ENCODE measurements at regions not wholly inside any gene's neighbourhood (a gene's known extent, or its start where the extent isn't known, plus 50 kb on each side); places are given as distances from the start of the nearest gene placed in this dataset.

GRCh38 chr5:91875196-91875779 lies 492.2 kb upstream of the ARRDC3 start:
- ChIA-PET CTCF (ENCODE audit: unreplicated experiment) (no interaction called here), POLR2A (interaction anchor here (0.6 kb wide), 1 partner anchor 27 kb away, joined by 4 read pairs; no protein-coding TSS in a partner anchor)
- no peak overlapping the region for H3K4me3 ChIP-seq (ENCODE audit: low read depth, low read length, poor library complexity, severe bottlenecking)
- BruUV-seq (replicated peaks): no TSS peak
- no peak for TF ChIP-seq EZH2phosphoT487 (IDR thresholded peaks at IDR 0.05; ENCODE audit: borderline replicate concordance, low read depth, low read length)
- TF ChIP-seq, protein P1, sequence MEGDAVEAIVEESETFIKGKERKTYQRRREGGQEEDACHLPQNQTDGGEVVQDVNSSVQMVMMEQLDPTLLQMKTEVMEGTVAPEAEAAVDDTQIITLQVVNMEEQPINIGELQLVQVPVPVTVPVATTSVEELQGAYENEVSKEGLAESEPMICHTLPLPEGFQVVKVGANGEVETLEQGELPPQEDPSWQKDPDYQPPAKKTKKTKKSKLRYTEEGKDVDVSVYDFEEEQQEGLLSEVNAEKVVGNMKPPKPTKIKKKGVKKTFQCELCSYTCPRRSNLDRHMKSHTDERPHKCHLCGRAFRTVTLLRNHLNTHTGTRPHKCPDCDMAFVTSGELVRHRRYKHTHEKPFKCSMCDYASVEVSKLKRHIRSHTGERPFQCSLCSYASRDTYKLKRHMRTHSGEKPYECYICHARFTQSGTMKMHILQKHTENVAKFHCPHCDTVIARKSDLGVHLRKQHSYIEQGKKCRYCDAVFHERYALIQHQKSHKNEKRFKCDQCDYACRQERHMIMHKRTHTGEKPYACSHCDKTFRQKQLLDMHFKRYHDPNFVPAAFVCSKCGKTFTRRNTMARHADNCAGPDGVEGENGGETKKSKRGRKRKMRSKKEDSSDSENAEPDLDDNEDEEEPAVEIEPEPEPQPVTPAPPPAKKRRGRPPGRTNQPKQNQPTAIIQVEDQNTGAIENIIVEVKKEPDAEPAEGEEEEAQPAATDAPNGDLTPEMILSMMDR (conservative IDR thresholded peaks at IDR 0.05; ENCODE audit: low read length): no peak
- no peak overlapping the region for H3K27ac ChIP-seq (ENCODE audit: low read depth, low read length, poor library complexity, severe bottlenecking)
- no peaks in the 10 kb centered on the region for H3K9me2 ChIP-seq (ENCODE audit: insufficient read depth, low read length)
- no peak overlapping the region for H3K4me2 ChIP-seq (ENCODE audit: low read length)
- H3K36me3 ChIP-seq (ENCODE audit: insufficient read depth, low read length): no peaks in the 10 kb centered on the region
- no peaks in the 10 kb centered on the region for H3K4me1 ChIP-seq (ENCODE audit: insufficient read depth, low read length, poor library complexity, severe bottlenecking)
- no peaks in the 10 kb centered on the region for H4K20me1 ChIP-seq (ENCODE audit: insufficient read depth, low read length)
- no peak overlapping the region for H2AFZ ChIP-seq (ENCODE audit: low read length)
- H3K9me3 ChIP-seq (ENCODE audit: low read length): no peaks in the 10 kb centered on the region
- H3K79me2 ChIP-seq (ENCODE audit: insufficient read depth, low read depth, low read length): no peaks in the 10 kb centered on the region
- intact Hi-C loops (cut with micrococcal nuclease; ENCODE audit: unreplicated experiment): no loop called here
- DNase-seq (ENCODE audit: low spot score): no peak

- Histone ChIP-seq H3K9me3 (ENCODE audit: low read length) (no peaks in the 10 kb centered on the region), H4K20me1 (ENCODE audit: insufficient read depth, low read length) (no peaks in the 10 kb centered on the region), H3K36me3 (ENCODE audit: insufficient read depth, low read length) (no peaks in the 10 kb centered on the region), H3K79me2 (ENCODE audit: insufficient read depth, low read depth, low read length) (no peaks in the 10 kb centered on the region), H2AFZ (ENCODE audit: low read length) (no peak overlapping the region), H3K4me2 (ENCODE audit: low read length) (no peak overlapping the region), H3K4me3 (ENCODE audit: low read depth, low read length, poor library complexity, severe bottlenecking) (no peak overlapping the region), H3K9me2 (ENCODE audit: insufficient read depth, low read length) (no peaks in the 10 kb centered on the region), H3K27ac (ENCODE audit: low read depth, low read length, poor library complexity, severe bottlenecking) (no peak overlapping the region), H3K4me1 (ENCODE audit: insufficient read depth, low read length, poor library complexity, severe bottlenecking) (no peaks in the 10 kb centered on the region)
- TF ChIP-seq, protein P1 (conservative IDR thresholded peaks at IDR 0.05; ENCODE audit: low read length): no peak
- TF ChIP-seq EZH2phosphoT487 (IDR thresholded peaks at IDR 0.05; ENCODE audit: borderline replicate concordance, low read depth, low read length): no peak
- intact Hi-C loops (cut with micrococcal nuclease; ENCODE audit: unreplicated experiment): no loop called here
- DNase-seq (ENCODE audit: low spot score): no peak
- POLR2A ChIA-PET: no interaction called here
- CTCF ChIA-PET (ENCODE audit: unreplicated experiment): no interaction called here
- no TSS peak for BruUV-seq (replicated peaks)
Measured at GRCh38 chr5:91867799-91868198, 484.7 kb upstream of the ARRDC3 start.

- BruUV-seq (replicated peaks): no TSS peak
- H3K4me2 ChIP-seq (ENCODE audit: low read length): no peak overlapping the region
- TF ChIP-seq, protein P1 (conservative IDR thresholded peaks at IDR 0.05; ENCODE audit: low read length): no peak
- TF ChIP-seq EZH2phosphoT487 (IDR thresholded peaks at IDR 0.05; ENCODE audit: borderline replicate concordance, low read depth, low read length): no peak
- DNase-seq (ENCODE audit: low spot score): no peak
- ChIA-PET CTCF (ENCODE audit: unreplicated experiment) (no interaction called here), POLR2A (no interaction called here)
- H3K27ac ChIP-seq (ENCODE audit: low read depth, low read length, poor library complexity, severe bottlenecking): no peak overlapping the region
- H3K4me3 ChIP-seq (ENCODE audit: low read depth, low read length, poor library complexity, severe bottlenecking): no peak overlapping the region
- no peaks in the 10 kb centered on the region for H3K79me2 ChIP-seq (ENCODE audit: insufficient read depth, low read depth, low read length)
- no peaks in the 10 kb centered on the region for H3K9me2 ChIP-seq (ENCODE audit: insufficient read depth, low read length)
- H2AFZ ChIP-seq (ENCODE audit: low read length): no peak overlapping the region
- H3K9me3 ChIP-seq (ENCODE audit: low read length): no peaks in the 10 kb centered on the region
- intact Hi-C loops (cut with micrococcal nuclease; ENCODE audit: unreplicated experiment): no loop called here
- H3K36me3 ChIP-seq (ENCODE audit: insufficient read depth, low read length): no peaks in the 10 kb centered on the region
- no peaks in the 10 kb centered on the region for H4K20me1 ChIP-seq (ENCODE audit: insufficient read depth, low read length)
- H3K4me1 ChIP-seq (ENCODE audit: insufficient read depth, low read length, poor library complexity, severe bottlenecking): no peaks in the 10 kb centered on the region
Measured at GRCh38 chr5:91865915-91866314, 482.8 kb upstream of the ARRDC3 start.

All from OCI-LY7 (cell line).